ENCODE measurements at regions not wholly inside any gene's neighbourhood (a gene's known extent, or its start where the extent isn't known, plus 50 kb on each side); places are given as distances from the start of the nearest gene placed in this dataset.

DNA sequence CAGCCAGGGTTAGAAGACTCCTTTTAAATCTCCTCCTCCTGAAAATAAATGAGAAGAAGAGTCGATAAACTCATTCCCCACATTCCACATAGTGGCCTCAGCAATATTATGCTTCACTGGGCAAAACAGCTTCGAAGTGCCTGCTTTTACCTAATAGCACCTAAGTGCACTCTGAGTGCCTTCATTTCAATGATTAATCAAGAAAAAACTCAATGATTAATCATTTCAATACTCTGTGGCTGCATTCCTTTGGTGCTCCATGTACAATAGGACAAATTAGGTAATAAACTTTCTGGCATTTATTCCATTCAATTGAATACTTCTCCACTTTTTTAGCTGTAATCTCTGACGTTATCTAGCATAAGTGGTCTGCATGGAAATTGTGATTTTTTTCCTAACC, 174.6 kb downstream of the CCDC71L start:
- no peak for DNase-seq (ENCODE audit: low read depth in 2 of 2, low spot score in 1 of 2)

DNA sequence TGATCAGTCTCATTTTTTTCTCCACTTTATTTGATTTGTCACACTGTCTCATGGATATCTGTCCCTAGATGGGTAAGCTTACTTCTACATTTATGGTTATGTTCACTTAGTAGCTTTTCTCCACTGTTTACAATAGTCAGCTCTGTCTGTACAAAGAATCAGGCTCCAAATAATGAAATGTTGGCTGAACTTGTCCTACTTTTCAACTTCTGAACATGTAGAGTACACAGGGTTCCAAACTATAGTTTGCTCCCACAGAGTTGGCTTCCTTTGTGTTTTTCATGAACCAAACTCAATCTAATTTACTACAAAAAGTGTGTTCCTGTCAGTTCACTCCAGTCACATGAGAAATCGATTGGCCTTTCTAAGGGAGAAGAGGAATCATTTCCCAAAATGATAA, 175.0 kb downstream of the CCDC71L start:
- no peak for DNase-seq (ENCODE audit: low read depth in 2 of 2, low spot score in 1 of 2)

DNA sequence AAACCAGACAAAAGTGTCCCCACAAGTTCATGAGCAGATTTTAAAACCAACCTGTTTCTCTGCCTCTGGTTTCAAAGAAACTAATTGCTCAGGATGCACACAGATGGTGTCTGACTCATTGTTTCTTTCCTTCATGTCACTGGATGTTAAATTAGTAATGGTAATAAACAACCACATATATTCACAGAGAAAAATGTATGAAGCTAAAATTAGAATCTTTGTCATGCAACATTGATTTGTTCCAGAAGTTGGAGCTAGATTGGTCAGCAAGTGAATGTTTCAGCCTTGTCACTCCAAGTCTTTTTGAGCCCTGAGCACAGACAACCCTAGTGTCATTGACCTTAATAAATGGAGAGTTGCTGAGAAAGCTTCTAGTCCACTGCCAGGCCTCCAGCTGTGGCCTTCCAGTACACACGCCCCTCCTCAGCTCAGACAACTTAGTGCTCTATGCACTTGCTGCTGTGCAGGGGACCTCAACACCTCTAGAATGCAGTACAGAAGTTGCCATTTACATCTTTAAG, 175.9 kb downstream of the CCDC71L start:
- no peak for DNase-seq (ENCODE audit: low read depth in 2 of 2, low spot score in 1 of 2)

DNA sequence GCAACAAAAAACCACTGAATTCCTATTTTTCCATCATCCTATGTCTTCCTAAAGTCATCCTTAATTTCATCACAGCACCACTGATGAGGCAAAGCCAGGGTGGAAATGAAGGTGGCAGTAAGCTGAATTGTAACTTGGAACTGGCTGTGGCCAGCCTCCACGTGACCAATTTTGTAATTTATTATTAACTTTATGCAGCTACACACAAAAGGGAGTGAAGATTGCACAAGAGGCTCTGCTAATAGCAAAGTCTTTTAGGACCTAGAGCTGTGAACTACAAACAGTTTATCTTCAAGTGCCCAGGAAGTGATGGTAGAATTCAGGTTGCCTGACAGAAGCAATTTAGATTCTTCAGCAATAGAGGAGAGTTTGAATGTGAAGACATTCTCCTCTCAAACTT, 176.4 kb downstream of the CCDC71L start:
- no peak for DNase-seq (ENCODE audit: low read depth in 2 of 2, low spot score in 1 of 2)

DNA sequence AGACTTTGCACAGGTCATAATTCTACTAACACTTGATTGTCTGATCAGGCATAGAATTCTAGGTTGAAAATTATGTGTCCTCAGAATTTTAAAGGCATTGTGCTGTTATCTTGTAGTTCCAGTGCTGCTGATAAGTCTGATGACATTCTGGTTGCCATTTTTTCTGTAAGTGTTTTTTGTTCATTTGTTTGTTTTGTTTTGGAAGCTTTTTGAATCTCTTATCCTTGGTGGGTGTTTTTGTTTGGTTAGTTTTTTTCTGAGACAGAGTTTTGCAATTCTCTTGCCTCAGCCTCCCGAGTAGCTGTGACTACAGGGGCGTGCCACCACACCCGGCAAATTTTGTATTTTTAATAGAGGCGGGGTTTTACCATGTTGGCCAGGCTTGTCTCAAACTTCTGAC, 178.9 kb downstream of the CCDC71L start:
- no peak for DNase-seq (ENCODE audit: low read depth in 2 of 2, low spot score in 1 of 2)

DNA sequence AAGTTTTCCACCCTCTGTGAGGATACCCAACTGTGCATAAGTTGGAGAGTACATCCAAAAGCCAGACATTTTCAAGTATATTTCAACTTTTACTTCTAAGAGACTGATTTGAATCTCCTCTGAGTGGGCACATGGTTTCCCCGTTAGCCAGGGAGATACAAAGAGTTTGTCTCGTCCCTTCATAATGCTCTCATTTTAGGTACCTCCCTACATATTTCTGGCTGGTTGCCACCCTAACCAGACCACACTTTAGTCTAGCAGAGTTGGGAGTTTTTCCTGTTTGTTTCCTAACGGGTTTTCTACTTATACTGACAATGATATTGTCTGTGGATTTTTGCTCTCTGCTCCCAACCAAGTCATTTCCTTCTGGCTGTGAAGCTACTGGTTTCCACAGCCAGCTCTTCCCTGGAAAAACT, 180.3 kb downstream of the CCDC71L start:
- DNase-seq (ENCODE audit: low read depth in 2 of 2, low spot score in 1 of 2), result no peak

DNA sequence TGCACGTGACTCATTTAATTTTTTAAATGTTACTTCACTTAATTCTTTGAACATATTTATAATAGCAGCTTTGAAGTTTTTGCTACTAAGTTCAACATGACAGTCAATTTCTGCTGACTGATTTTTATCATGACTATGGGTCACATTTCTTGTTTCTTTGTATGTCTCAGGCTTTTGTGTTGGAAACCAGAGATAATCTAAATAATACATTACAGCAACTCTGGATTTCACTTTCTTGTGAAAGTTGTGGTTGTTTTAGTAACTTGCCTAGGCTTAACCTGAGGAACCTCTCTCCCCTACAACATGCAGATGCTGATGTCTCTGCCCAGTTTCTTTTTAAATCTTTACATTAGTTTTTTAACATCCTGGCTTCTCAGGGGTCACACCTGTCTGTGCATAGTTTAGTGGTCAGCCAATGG, 180.8 kb downstream of the CCDC71L start:
- DNase-seq (ENCODE audit: low read depth in 2 of 2, low spot score in 1 of 2), result no peak

DNA sequence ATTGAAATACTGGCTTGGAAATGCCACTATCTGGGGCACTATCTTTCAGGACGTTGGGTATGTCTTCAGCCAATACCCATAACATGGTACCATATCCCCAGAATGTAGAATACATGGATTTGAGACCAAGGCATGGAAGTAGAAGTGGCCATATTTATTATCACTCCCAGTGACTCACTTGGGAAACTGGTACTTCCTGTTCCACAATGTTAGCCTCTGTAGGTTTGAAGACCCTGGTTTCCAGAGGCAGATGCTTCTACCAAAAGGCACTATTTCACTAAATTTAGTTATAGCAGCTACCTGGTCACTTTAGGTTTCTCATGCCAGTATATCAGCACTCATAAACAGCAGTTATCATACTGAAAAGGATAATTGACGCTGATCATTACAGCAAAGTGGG, 184.2 kb downstream of the CCDC71L start:
- DNase-seq (ENCODE audit: low read depth in 2 of 2, low spot score in 1 of 2), result no peak

DNA sequence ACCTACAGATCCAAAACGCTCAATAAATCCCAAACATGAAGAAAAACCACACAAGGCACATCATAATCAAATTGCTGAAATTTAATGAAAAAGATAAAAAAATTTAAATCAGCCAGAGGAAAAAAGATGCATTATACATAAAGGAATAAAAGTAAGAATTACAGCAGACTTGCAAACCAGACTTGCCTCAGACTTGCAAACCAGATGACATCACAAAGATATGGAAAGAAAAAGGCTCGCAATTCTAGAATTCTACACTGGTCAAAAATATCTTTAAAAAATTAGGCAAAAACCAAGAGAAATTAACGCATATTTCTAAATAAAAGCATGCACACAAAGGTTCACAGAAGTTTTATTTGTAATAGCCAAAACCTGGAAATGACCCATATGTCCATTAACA, 188.0 kb upstream of the NAMPT start:
- DNase-seq (ENCODE audit: low read depth in 2 of 2, low spot score in 1 of 2), result no peak

DNA sequence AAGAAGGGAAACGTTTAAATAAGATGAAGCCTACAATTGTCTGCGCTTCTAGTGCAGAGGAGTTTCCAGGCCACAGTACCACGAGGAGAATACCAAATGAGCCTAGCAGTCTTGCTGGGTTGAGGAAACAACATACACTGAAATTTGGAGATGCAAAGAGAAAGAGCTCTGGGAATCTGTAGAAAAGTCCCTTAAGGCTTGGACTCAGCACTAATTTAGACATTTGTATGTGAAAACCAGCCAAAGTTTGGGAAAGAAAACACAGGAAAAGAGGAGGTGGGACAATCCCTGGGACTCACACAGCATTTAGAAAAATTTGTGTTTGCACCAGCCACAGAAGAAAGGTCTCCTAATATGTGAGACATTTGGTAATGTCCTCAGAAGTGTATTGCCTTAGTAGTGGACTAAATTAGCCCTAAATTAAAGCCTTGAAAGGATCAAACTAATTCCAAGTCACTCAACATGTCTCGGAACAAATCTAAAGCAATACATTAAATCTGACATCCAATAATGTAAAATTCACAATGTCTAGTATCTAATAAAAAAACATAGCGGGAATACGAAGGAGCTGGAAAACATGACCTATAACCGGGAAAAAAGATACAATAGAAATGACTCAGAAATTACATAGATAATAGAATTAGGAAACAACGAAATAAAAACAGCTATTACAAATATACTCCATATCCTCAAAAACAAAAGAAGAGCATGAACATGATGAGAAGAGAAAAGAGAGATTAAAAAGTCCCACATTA, 187.1 kb upstream of the NAMPT start:
- no peak for DNase-seq (ENCODE audit: low read depth in 2 of 2, low spot score in 1 of 2)

DNA sequence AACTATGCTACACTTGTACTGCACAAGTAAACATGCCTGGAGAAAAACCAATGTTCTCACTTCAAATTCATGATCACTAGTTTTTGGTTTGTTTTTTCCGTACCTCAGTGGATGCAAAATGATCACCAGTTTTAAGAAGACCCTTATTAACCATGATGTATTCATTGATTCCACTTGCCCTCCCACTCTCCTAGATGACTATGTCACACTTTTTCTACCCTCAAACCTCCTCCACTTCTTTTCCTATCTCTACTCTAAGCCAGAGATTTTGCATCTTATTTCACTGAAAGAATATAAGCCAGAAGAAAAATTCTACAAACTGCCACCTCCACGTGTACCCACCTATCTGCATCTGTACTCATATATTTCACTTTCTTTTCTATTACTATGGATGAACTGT, 186.2 kb upstream of the NAMPT start:
- DNase-seq (ENCODE audit: low read depth in 2 of 2, low spot score in 1 of 2), result no peak

DNA sequence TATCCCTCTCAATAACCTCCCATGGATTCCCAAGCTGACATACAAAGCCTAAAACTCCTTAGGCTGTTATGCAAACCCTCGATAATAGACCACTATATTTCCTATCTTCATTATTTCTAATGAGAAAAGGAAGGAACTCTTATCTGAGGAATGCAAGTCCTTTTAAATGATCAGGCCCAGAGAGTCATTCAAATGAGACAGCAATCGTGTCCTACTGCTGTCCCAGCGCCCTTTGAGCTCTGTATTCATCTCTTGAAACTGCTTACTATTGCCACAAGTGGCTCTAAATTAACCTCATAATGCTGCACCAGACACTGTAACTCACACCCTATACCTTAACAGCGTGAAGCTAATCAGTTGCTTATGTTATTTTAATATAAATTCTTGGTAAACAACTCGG, 182.1 kb upstream of the NAMPT start:
- no peak for DNase-seq (ENCODE audit: low read depth in 2 of 2, low spot score in 1 of 2)

DNA sequence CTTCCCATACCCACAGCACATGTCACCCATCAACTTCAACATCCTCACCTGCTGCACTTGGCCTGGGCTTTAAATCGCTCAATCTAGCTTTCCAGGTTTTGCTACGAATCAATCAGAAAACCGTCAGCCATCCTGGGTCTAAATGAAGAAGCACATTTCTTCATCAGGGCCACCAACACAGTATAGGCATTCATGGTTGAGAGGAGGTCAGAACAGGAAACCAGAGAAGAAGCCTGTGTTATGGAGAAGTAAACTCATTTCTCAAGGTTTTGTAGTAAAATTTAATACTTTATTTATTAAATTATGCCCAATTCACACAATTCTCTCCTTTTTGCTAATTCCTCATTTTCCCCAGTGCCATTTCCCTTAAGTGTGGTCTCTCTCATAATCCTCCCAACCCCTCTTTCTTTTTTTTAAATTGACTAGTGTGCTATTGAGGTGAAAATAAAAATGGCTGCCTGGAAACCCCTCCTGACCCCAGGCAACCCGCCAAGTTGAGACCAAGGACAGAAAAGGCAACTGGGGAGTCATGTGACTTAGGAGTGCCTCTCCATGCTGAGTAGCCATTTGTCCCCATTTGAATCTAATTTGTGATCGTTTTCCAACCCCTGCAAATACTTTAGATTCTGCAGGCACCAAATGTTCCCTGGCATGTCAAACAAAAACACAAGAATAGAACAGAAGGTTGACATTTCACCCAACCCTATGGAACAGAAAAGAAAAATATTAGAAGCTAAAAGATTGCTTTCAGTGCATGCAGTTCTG, 181.1 kb upstream of the NAMPT start:
- DNase-seq (ENCODE audit: low read depth in 2 of 2, low spot score in 1 of 2), result no peak

DNA sequence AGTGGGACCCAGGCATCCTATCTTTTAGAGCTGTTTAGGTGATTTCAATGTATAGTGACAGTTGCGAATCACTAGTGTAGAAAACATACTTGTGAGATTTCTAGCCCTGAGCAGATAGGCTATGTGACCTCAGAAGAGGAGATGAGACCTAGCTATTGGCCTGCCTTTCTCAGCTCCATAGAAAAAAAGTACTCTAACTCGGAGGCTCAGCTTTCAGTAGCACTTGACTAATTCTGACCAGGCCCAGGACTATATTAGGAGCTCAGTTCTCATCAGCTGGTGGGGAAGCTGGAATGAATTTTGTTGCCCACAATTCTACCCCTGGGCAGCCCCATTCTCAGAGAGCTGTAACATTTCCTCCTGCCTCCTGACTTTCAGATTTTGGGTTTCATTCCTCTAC, 179.9 kb upstream of the NAMPT start:
- no peak for DNase-seq (ENCODE audit: low read depth in 2 of 2, low spot score in 1 of 2)

DNA sequence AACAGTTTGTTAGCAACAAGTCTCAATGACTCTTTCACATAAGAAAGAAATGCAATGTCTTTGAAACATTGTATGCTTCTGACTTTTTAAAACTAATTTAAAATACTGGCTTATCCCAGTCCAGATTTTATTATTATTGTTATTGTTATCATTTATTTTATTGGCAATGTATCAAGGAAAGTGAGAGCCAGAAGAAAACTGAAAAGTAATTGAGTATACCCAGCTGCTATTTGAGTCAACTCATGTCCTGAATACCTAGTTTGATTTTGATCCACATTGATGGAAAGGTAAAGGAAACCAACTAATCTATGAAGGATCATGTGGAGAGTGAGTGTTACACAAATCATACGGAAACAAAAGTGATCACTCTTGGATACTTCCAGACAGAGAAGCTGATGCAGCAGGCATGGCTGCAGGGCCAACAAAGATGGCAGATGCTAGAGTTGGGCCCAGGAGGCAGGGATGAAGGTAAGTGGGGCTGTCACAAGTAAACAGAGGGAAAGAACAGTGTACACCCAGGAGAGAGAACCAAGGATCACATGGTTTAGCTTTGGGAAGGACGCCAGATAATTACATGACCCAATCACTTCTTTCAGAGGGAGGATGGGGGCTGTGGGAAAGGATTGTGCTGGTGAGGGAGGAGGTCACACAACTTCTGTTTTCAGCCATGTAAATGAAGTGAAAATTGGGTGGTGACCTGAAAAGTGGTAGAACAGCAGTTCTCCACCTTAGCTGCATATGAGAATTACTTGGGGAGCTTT, 179.2 kb upstream of the NAMPT start:
- no peak for DNase-seq (ENCODE audit: low read depth in 2 of 2, low spot score in 1 of 2)

DNA sequence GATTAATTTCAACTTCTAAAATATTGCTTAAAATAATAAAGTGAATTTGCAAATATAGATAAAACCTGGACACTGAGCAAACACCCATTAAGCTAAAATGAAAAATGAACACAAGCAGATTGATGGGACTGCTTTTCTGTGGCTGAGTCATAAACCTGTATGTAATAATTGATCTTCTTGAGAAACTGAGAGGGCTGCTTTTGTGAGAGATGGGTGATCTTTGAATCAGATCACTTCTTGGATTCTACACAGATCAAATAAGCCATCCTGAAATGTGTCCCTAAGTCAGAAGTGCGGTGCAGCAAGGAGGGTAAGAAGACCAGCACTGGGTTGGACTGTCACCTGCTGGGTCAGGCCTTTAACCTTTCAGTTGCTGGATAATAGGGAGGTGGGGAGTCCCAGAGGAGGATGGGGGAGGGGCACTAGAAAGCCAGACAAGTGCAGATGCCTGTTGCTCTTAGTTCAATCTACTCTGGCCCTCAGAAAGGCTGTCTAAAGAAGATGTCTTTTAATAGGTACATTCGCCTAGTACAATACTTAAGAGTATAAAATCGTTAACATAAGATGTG, 178.2 kb upstream of the NAMPT start:
- no peak for DNase-seq (ENCODE audit: low read depth in 2 of 2, low spot score in 1 of 2)

DNA sequence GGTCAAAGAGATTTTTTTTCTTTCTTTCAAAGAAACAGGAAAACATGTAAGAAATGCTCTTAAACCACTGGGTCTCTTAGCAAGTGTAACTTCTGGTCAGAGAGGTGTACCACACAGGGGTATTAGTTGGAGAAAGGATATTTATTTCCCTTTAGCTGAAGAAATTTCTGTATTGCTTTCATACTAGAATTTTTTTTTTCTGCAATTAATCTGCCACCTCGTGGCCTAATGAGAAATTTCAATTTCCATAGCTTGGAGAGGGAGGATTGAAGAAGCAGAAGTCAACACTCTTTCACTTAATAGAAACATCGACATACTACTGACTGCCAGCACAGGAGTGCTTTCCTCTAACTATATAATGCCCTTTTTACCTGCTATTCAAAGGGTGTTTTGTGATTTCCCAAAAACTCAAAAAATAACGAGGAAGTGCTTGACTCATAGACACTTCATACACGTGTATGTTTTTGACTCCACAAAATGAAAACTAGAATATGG, 177.6 kb upstream of the NAMPT start:
- no peak for DNase-seq (ENCODE audit: low read depth in 2 of 2, low spot score in 1 of 2)

DNA sequence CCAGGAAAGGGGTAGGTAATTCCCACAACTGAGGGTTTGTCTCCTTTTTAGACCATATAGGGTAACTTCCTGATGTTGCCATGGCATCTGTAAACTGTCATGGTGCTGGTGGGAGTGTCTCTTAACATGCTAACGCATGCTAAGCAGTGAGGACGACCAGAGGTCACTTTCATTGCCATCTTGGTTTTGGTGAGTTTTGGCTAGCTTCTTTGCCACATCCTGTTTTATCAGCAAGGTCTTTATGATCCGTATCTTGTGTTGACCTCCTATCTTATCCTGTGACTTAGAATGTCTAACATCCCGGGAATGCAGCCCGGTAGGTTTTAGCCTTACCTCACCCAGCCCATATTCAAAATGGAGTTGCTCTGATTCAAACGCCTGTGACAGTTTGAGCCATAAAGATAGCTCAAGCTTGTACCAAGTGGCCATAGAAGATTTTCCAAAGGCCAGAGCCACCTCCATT, 176.0 kb upstream of the NAMPT start:
- DNase-seq (ENCODE audit: low read depth in 2 of 2, low spot score in 1 of 2), result no peak

DNA sequence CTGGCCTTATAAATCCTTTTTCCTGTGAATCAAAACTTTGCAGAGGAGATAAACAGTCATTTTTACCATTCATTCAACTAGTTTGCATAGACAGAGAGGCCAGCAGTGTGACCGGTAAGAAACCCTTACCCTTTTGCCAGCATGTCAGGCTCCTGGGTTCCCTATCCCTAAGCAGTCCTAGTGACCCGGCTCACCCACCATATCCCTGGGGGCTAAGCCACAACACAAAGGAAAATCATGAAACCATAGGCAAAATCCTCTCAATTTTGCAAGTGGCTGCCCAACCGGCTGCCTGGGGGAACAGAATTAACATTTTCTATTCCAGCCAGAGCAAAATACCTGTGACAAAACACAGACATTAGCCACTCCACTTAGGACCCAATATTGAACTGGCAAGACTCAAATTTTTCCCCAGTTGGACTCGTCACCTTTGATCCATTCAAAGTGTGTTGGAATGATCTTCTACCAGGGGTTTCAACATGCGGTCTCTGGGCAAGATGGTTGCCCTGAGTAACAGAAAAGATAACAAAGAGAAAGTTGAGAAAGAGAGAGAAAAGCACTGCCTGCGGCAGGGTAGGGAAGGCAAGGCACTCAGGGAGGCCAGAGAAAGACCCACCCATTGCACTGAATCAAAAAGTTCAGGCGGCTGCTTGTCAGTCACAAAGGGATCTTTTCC, 174.8 kb upstream of the NAMPT start:
- no peak for DNase-seq (ENCODE audit: low read depth in 2 of 2, low spot score in 1 of 2)

DNA sequence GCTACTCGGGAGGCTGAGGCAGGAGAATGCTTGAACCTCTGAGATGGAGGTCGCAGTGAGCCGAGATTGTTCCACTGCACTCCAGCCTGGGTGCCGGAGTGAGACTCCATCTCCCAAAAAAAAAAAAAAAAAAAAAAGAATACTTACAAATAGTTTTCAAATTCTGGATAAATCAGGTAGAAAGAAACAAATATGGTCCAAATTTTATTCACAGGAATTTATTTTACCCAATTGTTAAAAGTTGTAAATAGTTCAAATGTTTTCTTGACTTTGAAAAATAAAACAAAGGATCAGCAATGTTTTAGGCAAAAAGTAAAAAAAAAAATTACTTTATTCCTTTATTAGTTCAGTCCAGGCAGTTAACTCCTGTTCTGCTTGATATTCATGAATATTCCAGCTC, 172.9 kb upstream of the NAMPT start:
- no peak for DNase-seq (ENCODE audit: low read depth in 2 of 2, low spot score in 1 of 2)

DNA sequence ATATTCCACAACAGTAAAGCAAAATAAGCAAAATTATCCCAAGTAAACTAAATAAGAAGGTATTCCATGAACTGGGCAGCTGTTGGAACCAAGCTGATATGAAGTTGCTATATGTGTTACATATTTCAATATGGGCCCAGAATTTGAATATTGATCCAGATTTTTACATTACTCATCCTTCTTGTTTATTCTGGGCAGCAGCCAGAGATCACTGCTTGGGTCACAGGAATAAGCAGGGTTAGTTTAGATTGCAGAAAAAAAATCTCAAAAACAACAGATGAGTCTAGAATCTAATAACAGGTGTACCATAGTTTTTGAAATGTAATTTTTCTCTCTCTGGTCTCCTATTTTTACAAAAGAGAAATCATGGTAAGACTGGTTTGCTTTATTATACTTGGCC, 171.5 kb upstream of the NAMPT start:
- DNase-seq (ENCODE audit: low read depth in 2 of 2, low spot score in 1 of 2), result no peak

Measured in stimulated activated CD8-positive, alpha-beta memory T cell treated with anti-CD3 and anti-CD28 coated beads, Interleukin-4, amount 100 ng/mL, for 1 hour (primary cell).